Smooth muscle cell (in vitro differentiated cells): ENCODE measurements at regions not wholly inside any gene's neighbourhood (a gene's known extent, or its start where the extent isn't known, plus 50 kb on each side); places are given as distances from the start of the nearest gene placed in this dataset.
A peak's percentile ranks its signal among the peaks of the same experiment; 100 is the strongest.

Experiments used
- DNase-seq: peaks from one replicate; lab custom pipeline; 2025; ENCODE audit not compliant: unreplicated experiment; lab: John Stamatoyannopoulos, UW
- H2AFZ ChIP-seq: fragments of 200-600 bp; sonication (generic); 2 replicates; pipeline ENCODE4 v1.6.0; 2016; ENCODE audit warnings: antibody characterized with exemption, low read depth, mild to moderate bottlenecking
- H3F3A ChIP-seq: fragments of 200-600 bp; sonication (generic); 2 replicates; pipeline ENCODE4 v1.6.0; 2017; ENCODE audit warnings: antibody characterized with exemption, low read depth
- H3K27ac ChIP-seq: fragments of 200-600 bp; sonication (generic); 2 replicates; pipeline ENCODE4 v1.5.1; 2016; ENCODE audit warnings: low read depth, mild to moderate bottlenecking
- H3K27me3 ChIP-seq: fragments of 200-600 bp; sonication (generic); 2 replicates; pipeline ENCODE4 v1.6.1; 2016; ENCODE audit warnings: low read depth, mild to moderate bottlenecking
- H3K36me3 ChIP-seq: fragments of 200-600 bp; sonication (generic); 2 replicates; pipeline ENCODE4 v1.5.1; 2016; ENCODE audit warnings: low read depth
- H3K4me1 ChIP-seq: fragments of 200-600 bp; sonication (generic); 2 replicates; pipeline ENCODE4 v1.5.1; 2016; ENCODE audit warnings: low read depth
- H3K4me2 ChIP-seq: fragments of 200-600 bp; sonication (generic); 2 replicates; pipeline ENCODE4 v1.6.0; 2016; ENCODE audit warnings: mild to moderate bottlenecking
- H3K4me3 ChIP-seq: fragments of 200-600 bp; sonication (generic); 2 replicates; pipeline ENCODE4 v1.5.1; 2016; ENCODE audit warnings: mild to moderate bottlenecking
- H3K79me2 ChIP-seq: fragments of 200-600 bp; sonication (generic); 2 replicates; pipeline ENCODE4 v1.6.0; 2016; ENCODE audit warnings: low read depth, mild to moderate bottlenecking
- H3K9ac ChIP-seq: fragments of 200-600 bp; sonication (generic); 2 replicates; pipeline ENCODE4 v1.6.0; 2016; ENCODE audit warnings: low read depth
- H3K9me3 ChIP-seq: fragments of 200-600 bp; sonication (generic); replicated peaks from 2 replicates; pipeline ENCODE4 v1.5.1; 2016; ENCODE audit warnings: low read depth
- H4K20me1 ChIP-seq: fragments of 200-600 bp; sonication (generic); 2 replicates; pipeline ENCODE4 v1.6.0; 2016; ENCODE audit warnings: low read depth
- WGBS: methylation state at CpG from one replicate; pipeline ENCODE4 v1.1.7; 2016; ENCODE audit warnings: low lambda C conversion rate; 5-methylcytosine and 5-hydroxymethylcytosine counted together
- TF ChIP-seq, protein P1 (sequence below): fragments of 200-600 bp; sonication (generic); IDR thresholded peaks from 2 replicates; pipeline ENCODE4 v1.5.1; 2017; ENCODE audit warnings: borderline replicate concordance, mild to moderate bottlenecking, antibody characterized with exemption; ENCODE audit not compliant: insufficient read depth, poor library complexity, severe bottlenecking

DNA sequence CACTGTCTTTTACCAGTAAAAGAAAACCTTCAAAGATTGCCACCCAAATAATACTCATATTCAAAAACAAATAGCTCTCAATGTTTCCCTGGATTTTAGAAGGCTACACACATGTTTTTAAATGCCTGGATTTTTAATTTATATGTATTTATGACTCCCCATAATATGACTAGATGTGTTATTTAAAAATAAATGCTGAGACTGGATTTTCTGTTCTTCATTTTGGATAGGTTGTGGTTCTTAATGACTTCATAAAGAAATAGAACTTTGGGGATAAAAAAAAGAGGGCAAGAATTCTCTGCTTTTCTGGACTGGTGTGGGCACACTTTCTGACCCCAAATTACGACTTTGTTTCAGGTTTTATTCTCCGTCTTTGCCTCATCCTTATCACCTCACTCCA lies 62.8 kb upstream of the LEKR1 start:
- Histone ChIP-seq H3F3A (no peaks in the 10 kb centered on the region), H3K9ac (no peak overlapping the region), H4K20me1 (no peaks in the 10 kb centered on the region), H3K36me3 (no peaks in the 10 kb centered on the region), H3K4me2 (no peak overlapping the region), H3K27me3 (no peaks in the 10 kb centered on the region), H2AFZ (no peak overlapping the region), H3K4me3 (no peak overlapping the region), H3K4me1 (peaks cover 19% of the 10 kb centered on the region), H3K79me2 (no peaks in the 10 kb centered on the region), H3K9me3 (no peaks in the 10 kb centered on the region), H3K27ac (peak overlapping the region; percentile 25)
- WGBS, result 42% methylated on average over 2 of the region's 2 CpGs
- TF ChIP-seq, protein P1, sequence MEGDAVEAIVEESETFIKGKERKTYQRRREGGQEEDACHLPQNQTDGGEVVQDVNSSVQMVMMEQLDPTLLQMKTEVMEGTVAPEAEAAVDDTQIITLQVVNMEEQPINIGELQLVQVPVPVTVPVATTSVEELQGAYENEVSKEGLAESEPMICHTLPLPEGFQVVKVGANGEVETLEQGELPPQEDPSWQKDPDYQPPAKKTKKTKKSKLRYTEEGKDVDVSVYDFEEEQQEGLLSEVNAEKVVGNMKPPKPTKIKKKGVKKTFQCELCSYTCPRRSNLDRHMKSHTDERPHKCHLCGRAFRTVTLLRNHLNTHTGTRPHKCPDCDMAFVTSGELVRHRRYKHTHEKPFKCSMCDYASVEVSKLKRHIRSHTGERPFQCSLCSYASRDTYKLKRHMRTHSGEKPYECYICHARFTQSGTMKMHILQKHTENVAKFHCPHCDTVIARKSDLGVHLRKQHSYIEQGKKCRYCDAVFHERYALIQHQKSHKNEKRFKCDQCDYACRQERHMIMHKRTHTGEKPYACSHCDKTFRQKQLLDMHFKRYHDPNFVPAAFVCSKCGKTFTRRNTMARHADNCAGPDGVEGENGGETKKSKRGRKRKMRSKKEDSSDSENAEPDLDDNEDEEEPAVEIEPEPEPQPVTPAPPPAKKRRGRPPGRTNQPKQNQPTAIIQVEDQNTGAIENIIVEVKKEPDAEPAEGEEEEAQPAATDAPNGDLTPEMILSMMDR, result no peak
- DNase-seq, result no peak

DNA sequence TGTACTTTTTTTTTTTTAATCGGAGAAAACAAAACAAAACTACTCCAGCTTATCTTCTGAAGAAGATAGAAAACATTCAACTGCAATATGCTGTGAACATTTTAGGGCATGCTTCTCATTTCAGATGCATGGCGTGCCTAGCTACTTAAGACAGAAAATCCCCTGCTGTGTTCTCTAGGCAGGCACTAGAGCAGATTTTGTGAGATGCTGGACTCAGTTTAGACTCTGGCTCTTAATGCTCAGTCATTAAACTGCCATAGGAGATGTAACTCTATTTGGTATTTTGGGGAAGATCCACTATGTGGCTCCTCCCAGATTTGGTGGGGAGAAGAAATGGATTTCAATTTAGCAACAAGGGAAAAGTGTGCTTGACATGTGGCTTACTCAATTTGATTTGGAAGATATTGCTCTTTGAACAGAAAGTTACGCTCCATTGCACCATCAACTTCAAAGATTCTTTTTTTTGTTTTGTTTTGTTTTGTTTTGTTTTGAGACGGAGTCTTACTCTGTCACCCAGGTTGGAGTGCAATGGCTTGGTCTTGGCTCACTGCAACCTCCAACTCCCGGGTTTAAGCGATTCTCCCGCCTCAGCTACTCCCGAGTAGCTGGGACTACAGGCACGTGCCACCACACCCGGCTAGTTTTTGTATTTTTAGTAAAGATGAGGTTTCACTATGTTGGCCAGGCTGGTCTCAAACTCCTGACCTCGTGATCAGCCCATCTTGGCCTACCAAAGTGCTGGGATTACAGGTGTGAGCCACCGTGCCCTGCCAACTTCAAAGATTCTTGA lies 62.0 kb upstream of the LEKR1 start:
- DNase-seq, result no peak
- H3F3A ChIP-seq, result no peaks in the 10 kb centered on the region
- no peak overlapping the region for H3K9ac ChIP-seq
- 83% methylated on average over 12 of the region's 12 CpGs for WGBS
- H3K4me2 ChIP-seq, result no peak overlapping the region
- H3K4me3 ChIP-seq, result no peak overlapping the region
- H3K27me3 ChIP-seq, result no peaks in the 10 kb centered on the region
- H3K79me2 ChIP-seq, result no peaks in the 10 kb centered on the region
- no peaks in the 10 kb centered on the region for H4K20me1 ChIP-seq
- H3K36me3 ChIP-seq, result no peaks in the 10 kb centered on the region
- H2AFZ ChIP-seq, result no peak overlapping the region
- peaks cover 19% of the 10 kb centered on the region for H3K4me1 ChIP-seq
- peak overlapping the region; percentile 25 for H3K27ac ChIP-seq
- TF ChIP-seq, protein P1, result no peak
- H3K9me3 ChIP-seq, result no peaks in the 10 kb centered on the region

DNA sequence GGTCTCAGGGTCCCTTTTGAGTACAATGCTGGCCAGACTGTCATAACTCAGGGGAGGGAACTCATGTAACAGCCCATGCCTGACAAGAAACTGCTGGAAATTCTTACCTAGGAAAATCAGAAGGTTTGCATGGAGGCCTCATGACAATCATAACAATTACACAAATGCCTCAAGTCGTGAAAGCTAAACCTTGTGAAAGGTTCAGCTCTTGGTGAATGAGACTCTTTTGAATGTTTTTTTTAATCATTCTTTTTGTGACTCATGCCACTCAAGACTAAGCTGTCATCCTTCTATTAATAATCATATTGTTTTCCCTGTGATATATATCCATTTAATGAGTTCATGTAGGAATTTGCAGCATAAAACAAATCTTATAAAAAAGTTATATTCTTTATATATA lies 61.4 kb upstream of the LEKR1 start:
- 79% methylated on average over 1 of the region's 1 CpG for whole genome bisulfite sequencing
- TF ChIP-seq, protein P1, result no peak
- Histone ChIP-seq H3K9me3 (no peaks in the 10 kb centered on the region), H3K27me3 (no peaks in the 10 kb centered on the region), H3K79me2 (no peaks in the 10 kb centered on the region), H3K4me3 (no peak overlapping the region), H3K27ac (no peak overlapping the region), H3F3A (no peaks in the 10 kb centered on the region), H3K4me1 (peaks cover 19% of the 10 kb centered on the region), H3K4me2 (no peak overlapping the region), H3K36me3 (no peaks in the 10 kb centered on the region), H3K9ac (no peak overlapping the region), H2AFZ (no peak overlapping the region), H4K20me1 (no peaks in the 10 kb centered on the region)
- no peak for DNase-seq

- DNase-seq, result no peak
- no peak overlapping the region for H3K4me3 ChIP-seq
- no peak overlapping the region for H2AFZ ChIP-seq
- WGBS, result 96% methylated on average over 3 of the region's 3 CpGs
- no peaks in the 10 kb centered on the region for H3K36me3 ChIP-seq
- H3K27me3 ChIP-seq, result no peaks in the 10 kb centered on the region
- TF ChIP-seq, protein P1, result no peak
- H3K4me2 ChIP-seq, result no peak overlapping the region
- H3K27ac ChIP-seq, result no peak overlapping the region
- no peaks in the 10 kb centered on the region for H3K9me3 ChIP-seq
- H3F3A ChIP-seq, result no peaks in the 10 kb centered on the region
- H3K4me1 ChIP-seq, result peaks cover 5% of the 10 kb centered on the region
- H3K79me2 ChIP-seq, result no peaks in the 10 kb centered on the region
- H3K9ac ChIP-seq, result no peak overlapping the region
- no peaks in the 10 kb centered on the region for H4K20me1 ChIP-seq
Observed at GRCh38 chr3:156768390-156768789, 57.8 kb upstream of the LEKR1 start.
